ENCODE measurements at regions not wholly inside any gene's neighbourhood (a gene's known extent, or its start where the extent isn't known, plus 50 kb on each side); places are given as distances from the start of the nearest gene placed in this dataset.

- no peak for DNase-seq (ENCODE audit: low spot score)
- in situ Hi-C loops (cut with HindIII; ENCODE audit: extremely low pct_ligation_motif_present, low pct_unique_long_range_greater_than_20kb), result no loop called here
- no TSS peak for BruUV-seq (replicated peaks)
- FAIRE-seq, result no peak
- no peaks in the 10 kb centered on the region for H3K9me3 ChIP-seq (ENCODE audit: low read length)
- H3K27ac ChIP-seq (ENCODE audit: extremely low read length, insufficient read depth, low read length), result no peak overlapping the region
- no peaks in the 10 kb centered on the region for H3K79me2 ChIP-seq (ENCODE audit: insufficient read depth, low read length)
- H3K9ac ChIP-seq (ENCODE audit: insufficient read depth, low read depth, low read length), result no peak overlapping the region
- ATAC-seq, result no peak
- WGBS (ENCODE audit: low lambda C conversion rate), result 10% methylated on average over 1 of the region's 1 CpG
- TF ChIP-seq CAMTA2 (CRISPR knock-in tag; IDR thresholded peaks at IDR 0.05; ENCODE audit: borderline replicate concordance) (no peak), ZNF205 (CRISPR knock-in tag; IDR thresholded peaks at IDR 0.05) (no peak)
- TF ChIP-seq, protein P1, sequence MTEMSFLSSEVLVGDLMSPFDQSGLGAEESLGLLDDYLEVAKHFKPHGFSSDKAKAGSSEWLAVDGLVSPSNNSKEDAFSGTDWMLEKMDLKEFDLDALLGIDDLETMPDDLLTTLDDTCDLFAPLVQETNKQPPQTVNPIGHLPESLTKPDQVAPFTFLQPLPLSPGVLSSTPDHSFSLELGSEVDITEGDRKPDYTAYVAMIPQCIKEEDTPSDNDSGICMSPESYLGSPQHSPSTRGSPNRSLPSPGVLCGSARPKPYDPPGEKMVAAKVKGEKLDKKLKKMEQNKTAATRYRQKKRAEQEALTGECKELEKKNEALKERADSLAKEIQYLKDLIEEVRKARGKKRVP (CRISPR knock-in tag; IDR thresholded peaks at IDR 0.05), result no peak
- intact Hi-C loops (cut with micrococcal nuclease; ENCODE audit: unreplicated experiment), result no loop called here
- H3K4me3 ChIP-seq (replicated peaks in 1 of 3; ENCODE audit: insufficient read depth in 1 of 3, low read depth in 2 of 3, low read length in 3 of 3), result no peak overlapping the region
- ChIA-PET POLR2A (no interaction called here), CTCF (ENCODE audit: low intra/inter-chr PET ratio, low total read pairs) (no interaction called here)
- no peaks in the 10 kb centered on the region for H4K20me1 ChIP-seq (ENCODE audit: insufficient read depth, low read length)
- no peaks in the 10 kb centered on the region for H3K36me3 ChIP-seq (replicated peaks in 1 of 2; ENCODE audit: control insufficient read depth in 1 of 2, insufficient read depth in 2 of 2, low read length in 2 of 2)
- H2AFZ ChIP-seq (ENCODE audit: low read length), result no peak overlapping the region
- no peak overlapping the region for H3K4me2 ChIP-seq (ENCODE audit: low read depth, low read length)
- no peaks in the 10 kb centered on the region for H3K4me1 ChIP-seq (ENCODE audit: insufficient read depth, low read length)
- no peaks in the 10 kb centered on the region; a peak in 1 of 5 replicates for H3K27me3 ChIP-seq (ENCODE audit: control insufficient read depth in 1 of 2, insufficient read depth in 2 of 2, low read length in 2 of 2)
Observed at GRCh38 chr13:47144782-47145181, 247.9 kb upstream of the HTR2A start.

DNA sequence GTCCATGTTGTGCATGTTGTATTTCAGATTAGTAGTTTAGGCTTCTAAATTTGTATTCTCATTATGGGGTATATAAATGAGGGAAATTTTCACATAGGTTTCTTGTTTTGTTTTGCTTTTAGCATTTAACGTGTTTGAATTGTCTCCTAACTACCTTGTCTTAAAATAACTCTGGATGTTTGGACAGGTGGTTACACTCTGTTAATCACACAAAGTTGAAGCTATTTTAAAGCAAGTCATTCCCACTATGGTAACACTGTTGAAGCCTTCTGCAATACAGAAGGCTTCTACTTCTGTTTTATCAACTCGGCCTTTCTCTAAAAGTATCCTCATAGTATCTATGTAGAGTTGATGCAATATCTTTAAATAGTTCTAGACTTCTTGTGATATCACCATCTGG lies 245.3 kb upstream of the HTR2A start:
- POLR2A ChIA-PET, result no interaction called here
- H3K4me1 ChIP-seq (ENCODE audit: insufficient read depth, low read length), result no peaks in the 10 kb centered on the region
- BruUV-seq (replicated peaks), result no TSS peak
- TF ChIP-seq HINFP (CRISPR knock-in tag; IDR thresholded peaks at IDR 0.05; ENCODE audit: low read depth) (no peak), PRPF4 (IDR thresholded peaks at IDR 0.05; ENCODE audit: low read depth, low read length, poor library complexity, severe bottlenecking) (no peak), E2F2 (CRISPR knock-in tag; IDR thresholded peaks at IDR 0.05; ENCODE audit: borderline replicate concordance) (no peak), RAD51 (IDR thresholded peaks at IDR 0.05; ENCODE audit: borderline replicate concordance) (no peak), ZNF598 (CRISPR knock-in tag; IDR thresholded peaks at IDR 0.05; ENCODE audit: borderline replicate concordance) (no peak), ZNF180 (CRISPR knock-in tag; IDR thresholded peaks at IDR 0.05; ENCODE audit: borderline replicate concordance, low read depth) (no peak), ZNF350 (CRISPR knock-in tag; IDR thresholded peaks at IDR 0.05; ENCODE audit: borderline replicate concordance, low read depth) (no peak), ZNF496 (CRISPR knock-in tag; IDR thresholded peaks at IDR 0.05; ENCODE audit: insufficient replicate concordance) (no peak), MTF1 (CRISPR knock-in tag; IDR thresholded peaks at IDR 0.05) (no peak), ZSCAN12 (CRISPR knock-in tag; IDR thresholded peaks at IDR 0.05) (no peak), POGZ (CRISPR knock-in tag; IDR thresholded peaks at IDR 0.05) (no peak)
- TF ChIP-seq, protein P2, sequence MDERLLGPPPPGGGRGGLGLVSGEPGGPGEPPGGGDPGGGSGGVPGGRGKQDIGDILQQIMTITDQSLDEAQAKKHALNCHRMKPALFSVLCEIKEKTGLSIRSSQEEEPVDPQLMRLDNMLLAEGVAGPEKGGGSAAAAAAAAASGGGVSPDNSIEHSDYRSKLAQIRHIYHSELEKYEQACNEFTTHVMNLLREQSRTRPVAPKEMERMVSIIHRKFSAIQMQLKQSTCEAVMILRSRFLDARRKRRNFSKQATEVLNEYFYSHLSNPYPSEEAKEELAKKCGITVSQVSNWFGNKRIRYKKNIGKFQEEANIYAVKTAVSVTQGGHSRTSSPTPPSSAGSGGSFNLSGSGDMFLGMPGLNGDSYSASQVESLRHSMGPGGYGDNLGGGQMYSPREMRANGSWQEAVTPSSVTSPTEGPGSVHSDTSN (CRISPR knock-in tag; IDR thresholded peaks at IDR 0.05), result no peak

More for the DNA sequence above, 245.3 kb upstream of the HTR2A start:
- in situ Hi-C loops (cut with HindIII; ENCODE audit: extremely low pct_ligation_motif_present, low pct_unique_long_range_greater_than_20kb), result no loop called here
- H3K27me3 ChIP-seq (ENCODE audit: control insufficient read depth in 1 of 2, insufficient read depth in 2 of 2, low read length in 2 of 2), result no peaks in the 10 kb centered on the region; a peak in 1 of 5 replicates
- H3K27ac ChIP-seq (ENCODE audit: extremely low read length, insufficient read depth, low read length), result no peak overlapping the region
- H4K20me1 ChIP-seq (ENCODE audit: insufficient read depth, low read length), result no peaks in the 10 kb centered on the region
- no peak for ATAC-seq
- no peaks in the 10 kb centered on the region for H3K79me2 ChIP-seq (ENCODE audit: insufficient read depth, low read length)
- FAIRE-seq, result no peak
- H3K4me2 ChIP-seq (ENCODE audit: low read depth, low read length), result no peak overlapping the region
- 0% methylated on average over 2 of the region's 2 CpGs for WGBS (ENCODE audit: low lambda C conversion rate)
- H3K4me3 ChIP-seq (replicated peaks in 1 of 3; ENCODE audit: insufficient read depth in 1 of 3, low read depth in 2 of 3, low read length in 3 of 3), result no peak overlapping the region
- H3K36me3 ChIP-seq (replicated peaks in 1 of 2; ENCODE audit: control insufficient read depth in 1 of 2, insufficient read depth in 2 of 2, low read length in 2 of 2), result no peaks in the 10 kb centered on the region
- intact Hi-C loops (cut with micrococcal nuclease; ENCODE audit: unreplicated experiment), result no loop called here
- CTCF ChIA-PET (ENCODE audit: low intra/inter-chr PET ratio, low total read pairs), result no interaction called here
- no peak overlapping the region for H2AFZ ChIP-seq (ENCODE audit: low read length)
- no peak for DNase-seq (ENCODE audit: low spot score)
- H3K9me3 ChIP-seq (ENCODE audit: low read length), result no peaks in the 10 kb centered on the region
- no peak overlapping the region for H3K9ac ChIP-seq (ENCODE audit: insufficient read depth, low read depth, low read length)

All from HepG2 (cell line).